ENCODE measurements at regions not wholly inside any gene's neighbourhood (a gene's known extent, or its start where the extent isn't known, plus 50 kb on each side); places are given as distances from the start of the nearest gene placed in this dataset.

- DNase-seq (ENCODE audit: low read depth), result no peak
Measured at GRCh38 chrX:125003746-125004446, 315.8 kb upstream of the TEX13C start.

GRCh38 chrX:125004799-125005198, 314.9 kb upstream of the TEX13C start:
- no peak for DNase-seq (ENCODE audit: low read depth)

- no peak for DNase-seq (ENCODE audit: low read depth)
Measured at GRCh38 chrX:125005863-125006262, 313.8 kb upstream of the TEX13C start.

- DNase-seq (ENCODE audit: low read depth), result no peak
Measured at GRCh38 chrX:125006704-125007103, 313.0 kb upstream of the TEX13C start.

GRCh38 chrX:125012585-125012984, 307.1 kb upstream of the TEX13C start:
- no peak for DNase-seq (ENCODE audit: low read depth)

- no peak for DNase-seq (ENCODE audit: low read depth)
Measured at GRCh38 chrX:125029131-125029530, 290.5 kb upstream of the TEX13C start.

All from activated T-cell treated with anti-CD3 and anti-CD28 coated beads for 24 hours (primary cell).